ENCODE measurements at regions not wholly inside any gene's neighbourhood (a gene's known extent, or its start where the extent isn't known, plus 50 kb on each side); places are given as distances from the start of the nearest gene placed in this dataset.

DNA sequence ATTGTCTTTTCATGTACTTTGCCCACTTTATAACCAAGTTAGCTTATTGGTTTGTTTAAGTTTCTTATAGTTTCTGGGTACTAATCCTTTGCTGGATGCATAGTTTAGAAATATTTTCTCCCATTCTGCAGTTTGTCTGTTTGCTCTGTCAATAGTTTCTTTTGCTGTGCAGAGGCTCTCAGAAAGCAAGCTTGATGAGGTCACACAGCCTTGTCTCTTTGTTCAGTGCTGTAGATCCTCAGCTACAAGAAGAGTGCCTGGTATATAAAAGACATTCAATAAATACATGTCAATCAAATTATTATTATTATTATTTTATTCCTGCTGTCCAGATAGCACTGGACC is 55.2 kb upstream of the MEDAG start:
- TF ChIP-seq, protein P1, sequence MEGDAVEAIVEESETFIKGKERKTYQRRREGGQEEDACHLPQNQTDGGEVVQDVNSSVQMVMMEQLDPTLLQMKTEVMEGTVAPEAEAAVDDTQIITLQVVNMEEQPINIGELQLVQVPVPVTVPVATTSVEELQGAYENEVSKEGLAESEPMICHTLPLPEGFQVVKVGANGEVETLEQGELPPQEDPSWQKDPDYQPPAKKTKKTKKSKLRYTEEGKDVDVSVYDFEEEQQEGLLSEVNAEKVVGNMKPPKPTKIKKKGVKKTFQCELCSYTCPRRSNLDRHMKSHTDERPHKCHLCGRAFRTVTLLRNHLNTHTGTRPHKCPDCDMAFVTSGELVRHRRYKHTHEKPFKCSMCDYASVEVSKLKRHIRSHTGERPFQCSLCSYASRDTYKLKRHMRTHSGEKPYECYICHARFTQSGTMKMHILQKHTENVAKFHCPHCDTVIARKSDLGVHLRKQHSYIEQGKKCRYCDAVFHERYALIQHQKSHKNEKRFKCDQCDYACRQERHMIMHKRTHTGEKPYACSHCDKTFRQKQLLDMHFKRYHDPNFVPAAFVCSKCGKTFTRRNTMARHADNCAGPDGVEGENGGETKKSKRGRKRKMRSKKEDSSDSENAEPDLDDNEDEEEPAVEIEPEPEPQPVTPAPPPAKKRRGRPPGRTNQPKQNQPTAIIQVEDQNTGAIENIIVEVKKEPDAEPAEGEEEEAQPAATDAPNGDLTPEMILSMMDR (IDR thresholded peaks at IDR 0.05) = no peak
- no peak for TF ChIP-seq POLR2A (IDR thresholded peaks at IDR 0.05)
